ENCODE measurements at regions not wholly inside any gene's neighbourhood (a gene's known extent, or its start where the extent isn't known, plus 50 kb on each side); places are given as distances from the start of the nearest gene placed in this dataset.

GRCh38 chr13:50334115-50334778 is 319.0 kb downstream of the KCNRG start:
- no peak overlapping the region for H3K4me3 ChIP-seq
- in situ Hi-C loops (cut with MboI; ENCODE audit: low pct_ligation_motif_present in 1 of 4, low pct_unique_long_range_greater_than_20kb in 1 of 4, low sequenced_read_pairs in 3 of 4) (no loop called here), intact Hi-C loops (cut with DNase I; ENCODE audit: low total_unique reads) (no loop called here)
- no peaks in the 10 kb centered on the region for H3K9me3 ChIP-seq
- no peaks in the 10 kb centered on the region for H3K27me3 ChIP-seq
- no peaks in the 10 kb centered on the region for H3K4me1 ChIP-seq
- no peaks in the 10 kb centered on the region for H3K36me3 ChIP-seq
- no peak for DNase-seq
- 81 to 97% methylated on average over 1 to 9 of the region's 9 CpGs for WGBS, 2 donors (ENCODE audit: low coverage in 1 of 2)
- peak overlapping the region in 2 of 4 donors; percentile 7 to 9 for H3K27ac ChIP-seq
- no peak for TF ChIP-seq POLR2A (IDR thresholded peaks at IDR 0.05)
- no peak for TF ChIP-seq POLR2AphosphoS5 (IDR thresholded peaks at IDR 0.05)
- no peak for TF ChIP-seq EP300 (IDR thresholded peaks at IDR 0.05; ENCODE audit: low read depth)
- no peak for TF ChIP-seq CTCF (IDR thresholded peaks at IDR 0.05)

- no peak for DNase-seq
- in situ Hi-C loops (cut with MboI; ENCODE audit: low pct_ligation_motif_present in 1 of 4, low pct_unique_long_range_greater_than_20kb in 1 of 4, low sequenced_read_pairs in 3 of 4), result no loop called here
- TF ChIP-seq POLR2AphosphoS5 (IDR thresholded peaks at IDR 0.05), result no peak
- TF ChIP-seq EP300 (IDR thresholded peaks at IDR 0.05; ENCODE audit: low read depth), result no peak
- TF ChIP-seq CTCF (IDR thresholded peaks at IDR 0.05), result no peak
- TF ChIP-seq POLR2A (IDR thresholded peaks at IDR 0.05), result no peak
- intact Hi-C loops (cut with DNase I; ENCODE audit: low total_unique reads), result no loop called here
- Histone ChIP-seq H3K4me1 (no peaks in the 10 kb centered on the region), H3K4me3 (no peak overlapping the region), H3K27ac (peak overlapping the region in 1 of 4 donors; percentile 9), H3K9me3 (no peaks in the 10 kb centered on the region), H3K27me3 (no peaks in the 10 kb centered on the region), H3K36me3 (no peaks in the 10 kb centered on the region)
- 60 to 89% methylated on average over 1 to 5 of the region's 5 CpGs for WGBS, 2 donors (ENCODE audit: low coverage in 1 of 2)
Measured at GRCh38 chr13:50334944-50335343, 319.7 kb downstream of the KCNRG start.

GRCh38 chr13:50339271-50339670 is 324.0 kb downstream of the KCNRG start:
- Histone ChIP-seq H3K27me3 (no peaks in the 10 kb centered on the region), H3K36me3 (no peaks in the 10 kb centered on the region), H3K27ac (no peak overlapping the region), H3K4me3 (no peak overlapping the region), H3K4me1 (no peaks in the 10 kb centered on the region), H3K9me3 (no peaks in the 10 kb centered on the region)
- intact Hi-C loops (cut with DNase I; ENCODE audit: low total_unique reads), result no loop called here
- WGBS, 2 donors (ENCODE audit: low coverage in 1 of 2), result 73 to 79% methylated on average over 1 of the region's 1 CpG
- in situ Hi-C loops (cut with MboI; ENCODE audit: low pct_ligation_motif_present in 1 of 4, low pct_unique_long_range_greater_than_20kb in 1 of 4, low sequenced_read_pairs in 3 of 4), result no loop called here
- DNase-seq, result no peak
- TF ChIP-seq POLR2A (IDR thresholded peaks at IDR 0.05) (no peak), EP300 (IDR thresholded peaks at IDR 0.05; ENCODE audit: low read depth) (no peak), CTCF (IDR thresholded peaks at IDR 0.05) (no peak), POLR2AphosphoS5 (IDR thresholded peaks at IDR 0.05) (no peak)

- Histone ChIP-seq H3K36me3 (no peaks in the 10 kb centered on the region), H3K9me3 (no peaks in the 10 kb centered on the region), H3K27me3 (no peaks in the 10 kb centered on the region), H3K4me1 (peaks cover 0 to 6% (median 0%) of the 10 kb centered on the region in 4 donors), H3K4me3 (no peak overlapping the region), H3K27ac (no peak overlapping the region)
- intact Hi-C loops (cut with DNase I; ENCODE audit: low total_unique reads), result no loop called here
- TF ChIP-seq POLR2AphosphoS5 (IDR thresholded peaks at IDR 0.05) (no peak), CTCF (IDR thresholded peaks at IDR 0.05) (no peak), POLR2A (IDR thresholded peaks at IDR 0.05) (no peak), EP300 (IDR thresholded peaks at IDR 0.05; ENCODE audit: low read depth) (no peak)
- in situ Hi-C loops (cut with MboI; ENCODE audit: low pct_ligation_motif_present in 1 of 4, low pct_unique_long_range_greater_than_20kb in 1 of 4, low sequenced_read_pairs in 3 of 4), result no loop called here
- no peak for DNase-seq
- WGBS, 2 donors (ENCODE audit: low coverage in 1 of 2), result 85% methylated on average over 4 of the region's 4 CpGs; no CpG with 5 or more reads in 1 of the 2 donors
Measured at GRCh38 chr13:50340146-50340545, 324.9 kb downstream of the KCNRG start.

Measured in transverse colon (tissue), 4 donors.